ENCODE measurements at regions not wholly inside any gene's neighbourhood (a gene's known extent, or its start where the extent isn't known, plus 50 kb on each side); places are given as distances from the start of the nearest gene placed in this dataset.

DNA sequence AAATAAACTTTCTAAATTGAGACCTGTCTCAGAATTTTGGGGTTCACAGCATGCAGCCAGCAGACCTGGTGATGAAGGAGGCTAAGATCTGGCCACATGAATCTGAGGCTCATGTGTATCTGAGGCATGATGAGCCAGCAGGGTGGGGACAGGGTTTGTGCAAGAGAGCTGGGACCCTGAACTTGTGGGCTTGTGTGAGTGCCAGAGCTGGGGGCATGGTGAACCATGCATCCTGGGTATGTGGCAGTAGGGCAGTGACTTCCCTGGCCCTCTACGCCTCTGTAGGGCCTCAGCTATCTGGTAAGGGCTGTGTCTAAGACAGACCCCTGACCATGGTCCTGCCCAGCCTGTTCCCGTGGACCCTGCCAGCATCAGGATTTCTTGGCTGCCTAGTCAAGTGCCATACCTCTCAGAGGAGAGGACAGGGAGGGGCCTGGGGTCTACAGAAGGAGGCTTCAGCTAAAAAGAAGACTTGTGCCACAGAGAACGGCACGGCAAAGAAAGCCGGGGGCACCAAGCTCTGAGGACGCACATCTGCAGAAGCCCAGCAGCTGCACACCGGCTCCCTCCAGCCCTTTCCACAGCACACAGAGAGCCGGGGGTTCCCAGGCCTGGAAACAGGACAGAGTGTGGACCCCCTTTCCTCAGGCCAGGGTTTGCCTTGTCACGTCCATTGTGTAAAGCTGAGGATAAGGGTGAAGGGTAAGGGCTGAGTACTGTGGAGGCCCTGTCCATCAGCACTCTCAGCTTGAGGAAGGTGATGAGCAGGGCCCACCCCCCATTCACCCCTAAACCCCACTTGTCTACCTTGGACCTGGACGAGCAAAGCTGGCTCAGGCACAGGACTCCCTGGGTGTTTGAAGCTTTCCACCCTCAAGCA, 130.1 kb downstream of the MRPL36 start:
- no peak for DNase-seq (ENCODE audit: low read depth in 2 of 3, low spot score in 2 of 3)

DNA sequence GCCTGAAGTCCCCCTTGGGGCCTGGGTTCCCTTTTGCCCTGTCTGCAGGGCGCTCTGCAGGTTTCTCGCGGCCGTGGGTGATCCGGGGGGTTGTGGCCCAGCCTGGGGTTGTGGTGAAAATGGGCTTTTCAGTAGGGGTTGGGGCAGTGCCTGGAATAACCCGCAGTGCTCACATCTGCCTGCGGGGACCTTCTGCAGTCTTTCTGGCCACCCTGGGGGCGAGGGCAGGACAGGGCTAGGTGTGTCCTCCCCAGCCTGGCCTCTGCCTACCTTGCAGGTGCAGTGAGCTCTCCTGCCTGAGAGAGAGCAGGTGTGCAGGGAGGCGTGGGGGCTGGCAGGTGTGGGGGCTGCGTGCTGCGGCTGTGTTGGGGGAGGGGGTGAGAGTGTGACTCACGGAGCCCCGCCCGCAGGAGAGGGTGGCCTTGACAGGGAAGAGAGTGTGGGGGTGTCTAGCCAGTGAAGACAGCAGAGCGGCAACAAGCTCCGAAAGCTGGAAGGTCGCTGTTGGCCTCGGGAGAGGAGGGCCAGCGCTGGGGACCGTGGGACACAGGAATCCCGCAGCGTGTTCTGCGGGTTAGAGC, 131.4 kb downstream of the MRPL36 start:
- no peak for DNase-seq (ENCODE audit: low read depth in 2 of 3, low spot score in 2 of 3)

DNA sequence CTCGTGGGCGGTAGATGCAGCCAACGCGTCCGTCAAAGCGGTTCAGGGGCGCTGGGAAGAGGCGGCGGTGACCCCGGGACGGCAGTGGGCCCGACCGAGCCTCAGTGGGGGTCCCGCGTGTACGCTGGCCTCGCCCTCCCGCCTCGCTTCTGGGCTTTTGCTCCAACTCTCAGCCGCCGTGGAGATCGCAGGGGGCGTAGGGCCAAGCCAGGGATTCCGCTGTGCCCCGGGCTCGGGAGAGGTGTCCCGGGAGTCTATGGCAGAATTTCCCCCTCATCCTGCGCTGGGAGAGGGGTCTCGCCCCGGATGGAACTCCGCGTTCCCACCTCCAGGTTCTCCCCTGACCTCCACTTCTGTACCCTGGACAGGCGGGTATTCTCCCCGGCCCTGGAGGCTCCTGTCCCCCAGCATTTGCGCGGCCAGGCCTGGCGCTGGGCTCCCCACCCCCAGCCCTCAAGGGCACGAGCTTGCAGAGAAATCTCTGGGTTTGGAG, 131.9 kb downstream of the MRPL36 start:
- no peak for DNase-seq (ENCODE audit: low read depth in 2 of 3, low spot score in 2 of 3)

GRCh38 chr5:1666812-1667588, 132.6 kb downstream of the MRPL36 start:
- peak in 2 of 3 donors; percentile 57 to 66 for DNase-seq (ENCODE audit: low read depth in 2 of 3, low spot score in 2 of 3)

- DNase-seq (ENCODE audit: low read depth in 2 of 3, low spot score in 2 of 3), result no peak
Measured at GRCh38 chr5:1666221-1666620, 133.4 kb downstream of the MRPL36 start.

DNA sequence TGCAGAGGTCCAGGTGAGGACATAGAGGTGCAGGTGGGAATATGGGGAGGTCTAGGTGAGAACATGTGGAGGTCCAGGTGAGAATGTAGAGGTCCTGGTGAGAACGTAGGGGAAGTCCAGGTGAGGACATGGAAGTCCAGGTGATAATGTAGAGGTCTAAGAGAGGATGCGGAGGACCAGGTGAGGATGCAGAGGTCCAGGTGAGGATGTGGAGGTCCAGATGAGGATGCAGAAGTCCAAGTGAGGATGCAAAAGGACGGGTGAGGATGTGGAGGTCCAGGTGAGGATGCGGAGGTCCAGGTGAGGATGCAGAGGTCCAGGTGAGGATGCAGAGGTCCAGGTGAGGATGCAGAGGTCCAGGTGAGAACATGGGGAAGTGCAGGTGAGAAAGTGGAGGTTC, 133.8 kb downstream of the MRPL36 start:
- no peak for DNase-seq (ENCODE audit: low read depth in 2 of 3, low spot score in 2 of 3)

GRCh38 chr5:1665231-1665630, 134.4 kb downstream of the MRPL36 start:
- DNase-seq (ENCODE audit: low read depth in 2 of 3, low spot score in 2 of 3), result no peak

GRCh38 chr5:1663186-1663585, 136.5 kb downstream of the MRPL36 start:
- no peak for DNase-seq (ENCODE audit: low read depth in 2 of 3, low spot score in 2 of 3)

DNA sequence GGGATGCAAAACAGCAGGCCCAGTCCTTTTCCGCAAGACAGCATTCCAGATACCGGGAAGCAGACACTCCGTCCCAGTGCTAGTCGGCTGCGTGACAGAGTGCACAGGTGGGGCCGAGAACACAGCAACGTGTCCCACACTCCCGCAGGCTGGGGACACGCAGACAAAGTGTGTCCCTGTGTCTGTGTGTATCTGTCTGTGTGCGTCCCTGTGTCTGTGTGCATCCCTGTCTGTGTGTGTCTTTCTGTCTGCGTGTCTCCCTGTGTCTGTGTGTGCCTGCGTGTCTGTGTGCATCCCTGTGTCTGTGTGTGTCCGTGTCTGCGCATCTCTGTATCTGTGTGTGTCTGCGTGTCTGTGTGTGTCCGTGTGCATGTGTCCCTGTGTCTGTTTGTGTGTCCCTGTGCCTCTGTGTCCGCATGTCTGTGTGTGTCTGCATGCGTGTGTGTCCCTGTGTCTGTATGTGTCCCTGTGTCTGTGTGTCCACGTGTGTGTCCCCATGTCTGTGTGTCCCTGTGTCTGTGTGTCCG, 137.0 kb downstream of the MRPL36 start:
- no peak for DNase-seq (ENCODE audit: low read depth in 2 of 3, low spot score in 2 of 3)

- no peak for DNase-seq (ENCODE audit: low read depth in 2 of 3, low spot score in 2 of 3)
Measured at GRCh38 chr5:1661831-1662558, 137.6 kb downstream of the MRPL36 start.

GRCh38 chr5:1661311-1661710, 137.6 kb upstream of the LPCAT1 start:
- DNase-seq (ENCODE audit: low read depth in 2 of 3, low spot score in 2 of 3), result no peak

GRCh38 chr5:1660511-1660910, 136.8 kb upstream of the LPCAT1 start:
- no peak for DNase-seq (ENCODE audit: low read depth in 2 of 3, low spot score in 2 of 3)

- DNase-seq (ENCODE audit: low read depth in 2 of 3, low spot score in 2 of 3), result no peak
Measured at GRCh38 chr5:1660001-1660400, 136.2 kb upstream of the LPCAT1 start.

DNA sequence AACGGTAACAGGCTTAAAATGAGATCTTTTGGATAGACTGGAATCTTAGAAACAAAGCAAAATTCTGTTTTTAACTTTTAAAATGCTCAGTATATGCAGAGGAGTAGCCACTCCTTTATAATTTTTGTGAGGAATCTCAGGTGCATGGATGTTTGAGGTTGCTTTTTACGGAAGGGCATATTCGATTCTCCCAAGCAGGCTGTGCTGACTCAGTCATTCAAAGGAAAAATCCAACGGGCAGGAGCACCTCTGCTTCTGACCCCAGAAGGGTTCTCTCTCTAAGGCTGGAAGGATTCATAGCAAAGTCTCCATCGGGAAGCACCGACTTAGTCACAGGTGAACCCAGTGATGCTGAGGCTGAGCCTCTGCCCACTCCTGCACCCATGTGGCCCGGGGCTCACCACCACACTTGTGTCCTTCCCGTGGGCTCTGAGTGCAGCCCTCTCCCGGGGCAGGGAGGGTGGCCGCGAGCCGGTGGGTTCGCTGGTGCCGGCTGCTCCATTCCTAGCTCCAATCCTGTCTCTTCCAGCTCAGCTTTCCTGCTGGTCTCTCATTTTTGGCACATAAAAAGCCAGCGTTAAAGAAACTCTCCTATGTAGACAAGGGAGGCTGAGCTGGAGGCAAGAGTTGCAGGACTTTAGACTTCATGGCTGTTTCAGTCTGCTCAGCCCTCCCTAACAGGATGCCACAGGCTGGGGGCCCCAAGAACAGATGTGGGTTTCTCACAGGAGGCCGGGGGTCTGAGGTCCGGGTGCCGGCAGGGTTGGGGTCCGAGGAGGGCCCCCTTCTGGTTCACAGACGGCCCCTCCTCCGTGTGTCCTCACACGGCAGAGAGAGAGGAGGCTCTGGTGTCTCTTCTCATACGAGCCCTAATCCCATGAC, 135.6 kb upstream of the LPCAT1 start:
- DNase-seq (ENCODE audit: low read depth in 2 of 3, low spot score in 2 of 3), result no peak

DNA sequence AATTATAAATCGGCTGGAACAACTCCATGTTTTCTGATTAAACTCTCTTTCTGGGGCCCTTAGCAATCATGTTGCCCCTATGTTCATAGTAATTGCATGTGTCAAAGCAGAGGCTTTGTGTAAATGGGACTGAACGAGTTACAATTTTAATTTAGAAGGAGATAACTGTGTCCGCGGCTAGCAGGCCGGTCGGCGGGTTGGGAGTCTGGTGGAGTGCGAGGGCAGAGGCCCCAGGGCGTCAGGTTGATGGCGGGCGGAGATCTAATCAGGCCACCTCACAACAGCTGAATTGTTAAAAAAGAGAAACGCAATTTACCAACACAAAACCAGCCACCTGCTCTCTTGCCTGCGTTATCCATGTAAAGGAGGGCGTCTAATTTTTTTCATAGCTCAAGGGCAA, 134.9 kb upstream of the LPCAT1 start:
- DNase-seq (ENCODE audit: low read depth in 2 of 3, low spot score in 2 of 3), result no peak

- no peak for DNase-seq (ENCODE audit: low read depth in 2 of 3, low spot score in 2 of 3)
Measured at GRCh38 chr5:1657161-1657741, 133.5 kb upstream of the LPCAT1 start.

- no peak for DNase-seq (ENCODE audit: low read depth in 2 of 3, low spot score in 2 of 3)
Measured at GRCh38 chr5:1656271-1656975, 132.7 kb upstream of the LPCAT1 start.

DNA sequence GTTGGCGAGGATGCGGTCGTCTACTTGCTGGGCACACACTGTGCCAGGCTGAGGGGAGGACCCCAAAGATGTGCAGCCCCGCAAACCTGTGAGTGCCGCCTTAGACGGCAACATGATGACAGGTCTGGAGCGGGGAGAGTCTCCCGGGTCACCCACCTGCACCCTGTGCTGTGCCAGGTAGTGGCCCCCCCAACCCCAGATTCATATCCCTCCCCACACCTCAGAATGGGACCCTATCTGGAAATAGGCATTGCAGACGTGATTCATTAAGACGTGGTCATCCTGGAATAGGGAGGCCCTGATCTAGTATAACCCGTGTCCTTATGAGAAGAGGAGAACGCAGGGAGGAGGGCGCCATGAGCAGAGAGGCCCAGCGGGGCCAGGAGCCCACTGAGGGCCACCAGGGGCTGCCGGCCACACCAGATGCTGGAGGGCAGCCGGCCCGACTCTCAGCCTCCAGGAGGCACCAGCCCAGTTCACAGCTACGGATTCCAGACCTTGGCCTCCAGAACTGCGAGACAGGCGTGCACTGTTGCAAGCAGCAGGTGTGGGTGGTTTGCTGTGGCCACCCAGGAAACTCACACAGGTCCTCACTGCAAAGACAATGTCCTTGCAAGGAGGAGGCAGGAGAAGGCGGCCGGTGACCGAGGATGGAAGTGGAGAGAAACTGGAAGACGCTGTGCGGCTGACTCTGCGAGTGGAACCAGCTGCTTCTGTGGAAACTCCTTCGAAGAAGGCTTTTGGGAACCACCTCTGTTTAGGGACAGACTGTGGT, 131.9 kb upstream of the LPCAT1 start:
- DNase-seq (ENCODE audit: low read depth in 2 of 3, low spot score in 2 of 3), result no peak
